Epithelial cell of esophagus (primary cell): ENCODE measurements at regions not wholly inside any gene's neighbourhood (a gene's known extent, or its start where the extent isn't known, plus 50 kb on each side); places are given as distances from the start of the nearest gene placed in this dataset.

ENCODE experiments used
- DNase-seq: peaks from one replicate; pipeline ENCODE4 v3.0.0; 2010; ENCODE audit warnings: low read depth
- H3K4me3 ChIP-seq: 2 replicates; pipeline ENCODE4 v1.5.1; 2011; ENCODE audit warnings: mild to moderate bottlenecking, low read length, control low read depth
- TF ChIP-seq, protein P1 (sequence below): IDR thresholded peaks from 2 replicates; pipeline ENCODE4 v1.5.1; 2011; ENCODE audit warnings: low read depth, mild to moderate bottlenecking, low read length, control low read depth, inconsistent platforms; ENCODE audit not compliant: insufficient read depth; ENCODE audit errors: missing control alignments

- TF ChIP-seq, protein P1, sequence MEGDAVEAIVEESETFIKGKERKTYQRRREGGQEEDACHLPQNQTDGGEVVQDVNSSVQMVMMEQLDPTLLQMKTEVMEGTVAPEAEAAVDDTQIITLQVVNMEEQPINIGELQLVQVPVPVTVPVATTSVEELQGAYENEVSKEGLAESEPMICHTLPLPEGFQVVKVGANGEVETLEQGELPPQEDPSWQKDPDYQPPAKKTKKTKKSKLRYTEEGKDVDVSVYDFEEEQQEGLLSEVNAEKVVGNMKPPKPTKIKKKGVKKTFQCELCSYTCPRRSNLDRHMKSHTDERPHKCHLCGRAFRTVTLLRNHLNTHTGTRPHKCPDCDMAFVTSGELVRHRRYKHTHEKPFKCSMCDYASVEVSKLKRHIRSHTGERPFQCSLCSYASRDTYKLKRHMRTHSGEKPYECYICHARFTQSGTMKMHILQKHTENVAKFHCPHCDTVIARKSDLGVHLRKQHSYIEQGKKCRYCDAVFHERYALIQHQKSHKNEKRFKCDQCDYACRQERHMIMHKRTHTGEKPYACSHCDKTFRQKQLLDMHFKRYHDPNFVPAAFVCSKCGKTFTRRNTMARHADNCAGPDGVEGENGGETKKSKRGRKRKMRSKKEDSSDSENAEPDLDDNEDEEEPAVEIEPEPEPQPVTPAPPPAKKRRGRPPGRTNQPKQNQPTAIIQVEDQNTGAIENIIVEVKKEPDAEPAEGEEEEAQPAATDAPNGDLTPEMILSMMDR, result no peak
- no peak overlapping the region for H3K4me3 ChIP-seq
- DNase-seq, result no peak
Observed at GRCh38 chr11:34795641-34796040, 120.5 kb downstream of the APIP start.

GRCh38 chr11:34794696-34795095, 121.5 kb downstream of the APIP start:
- TF ChIP-seq, protein P1, result no peak
- DNase-seq, result no peak

DNA sequence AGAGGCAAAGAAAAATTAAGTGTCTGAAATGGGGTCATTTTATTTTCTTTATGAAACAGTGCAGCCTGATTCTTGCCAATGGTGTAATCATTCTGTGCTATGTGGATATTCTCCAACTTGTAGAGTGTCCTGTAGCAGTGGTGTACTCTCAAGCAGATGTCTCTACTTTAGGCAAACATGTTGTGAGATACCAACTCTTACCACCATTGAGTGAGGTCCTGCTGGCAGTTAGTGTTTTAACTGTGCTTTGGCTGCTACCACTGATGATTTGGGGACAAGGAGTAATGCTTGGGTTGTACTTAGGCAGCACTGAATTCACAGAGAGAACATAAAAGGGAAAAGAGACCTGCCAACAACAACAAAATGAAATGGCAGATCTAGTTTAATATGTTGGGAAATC, 122.5 kb downstream of the APIP start:
- TF ChIP-seq, protein P1, result no peak
- no peak for DNase-seq
- no peak overlapping the region for H3K4me3 ChIP-seq

More at GRCh38 chr11:34794696-34795095, 121.5 kb downstream of the APIP start:
- H3K4me3 ChIP-seq, result no peak overlapping the region

- TF ChIP-seq, protein P1, result no peak
- no peak overlapping the region for H3K4me3 ChIP-seq
- DNase-seq, result no peak
Observed at GRCh38 chr11:34792814-34793258, 123.3 kb downstream of the APIP start.

DNA sequence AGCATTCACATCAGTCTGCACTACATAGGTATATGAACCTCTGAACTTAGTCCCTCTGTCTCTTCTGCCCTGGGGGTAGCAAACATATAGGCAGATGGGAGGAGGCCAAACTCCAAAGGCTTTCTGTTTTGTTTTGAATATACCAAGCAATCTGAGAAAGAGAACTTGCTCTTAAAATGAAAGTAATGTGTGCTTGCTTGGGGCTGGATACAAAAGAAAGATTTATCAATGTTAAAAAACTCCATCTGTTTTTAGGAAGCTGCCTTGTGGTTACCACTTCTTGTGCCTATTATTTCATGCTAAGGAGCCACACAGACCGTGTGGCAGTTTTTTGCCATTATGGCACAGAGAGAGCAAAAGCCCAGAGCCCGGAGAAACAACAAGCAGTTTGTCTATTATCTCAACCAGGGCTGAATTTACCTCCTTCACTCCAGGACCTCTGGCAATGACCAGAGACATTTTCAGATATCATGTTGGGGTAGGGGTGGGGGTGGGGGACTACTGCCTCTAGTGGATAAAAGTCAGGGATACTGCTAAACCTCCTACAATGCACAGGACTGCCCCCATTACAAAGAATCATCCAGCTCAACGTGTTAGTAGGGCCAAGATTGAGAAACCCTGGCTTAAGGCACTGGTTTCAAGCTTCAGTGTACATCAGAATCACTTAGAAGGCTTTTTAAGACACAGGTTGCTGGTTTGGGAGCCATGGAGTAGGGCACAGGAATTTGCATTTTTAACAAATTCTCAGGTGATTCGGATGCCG, 124.2 kb downstream of the APIP start:
- no peak for DNase-seq
- no peak overlapping the region for H3K4me3 ChIP-seq
- TF ChIP-seq, protein P1, result no peak

DNA sequence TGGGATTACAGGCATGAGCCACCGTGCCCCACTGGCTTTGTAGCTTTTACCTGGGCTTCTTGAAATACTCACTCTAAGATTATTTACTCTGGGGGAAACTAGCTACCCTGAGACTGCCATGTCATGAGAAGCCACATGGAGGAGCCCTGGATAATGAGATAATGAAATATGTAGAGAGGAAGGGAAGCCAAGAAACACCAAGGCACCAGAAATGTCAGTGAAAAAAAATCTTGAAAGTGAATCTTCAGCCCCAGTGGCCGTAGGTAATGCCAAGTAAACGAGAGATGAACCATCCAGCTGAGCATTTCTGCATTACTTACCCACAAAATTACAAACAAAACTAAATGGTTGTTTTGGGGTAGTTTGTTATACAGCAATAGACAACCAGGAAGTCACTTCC, 125.6 kb downstream of the APIP start:
- TF ChIP-seq, protein P1, result peak; percentile 41
- no peak overlapping the region for H3K4me3 ChIP-seq
- DNase-seq, result peak; percentile 36
